SK-N-MC (cell line): ENCODE measurements at regions not wholly inside any gene's neighbourhood (a gene's known extent, or its start where the extent isn't known, plus 50 kb on each side); places are given as distances from the start of the nearest gene placed in this dataset.

Source experiments
- EZH2 ChIP-seq: fragments of 200-600 bp; sonication (generic); IDR thresholded peaks from one replicate; pipeline ENCODE4 v1.6.1; 2017; ENCODE audit warnings: antibody characterized with exemption
- FOXP2 ChIP-seq: optimal IDR thresholded peaks from 2 replicates; pipeline ENCODE3; 2011; ENCODE audit warnings: mild to moderate bottlenecking, moderate library complexity; ENCODE audit not compliant: insufficient read depth; ENCODE audit errors: extremely low read length, control extremely low read depth
- POLR2AphosphoS5 ChIP-seq: IDR thresholded peaks from 2 replicates; pipeline ENCODE4 v1.6.1; 2012; ENCODE audit warnings: mild to moderate bottlenecking, low read depth, low read length, borderline replicate concordance

- TF ChIP-seq EZH2 (no peak), POLR2AphosphoS5 (no peak), FOXP2 (no peak)
Measured at GRCh38 chr5:87020099-87020934, 247.4 kb upstream of the RASA1 start.
